GM12878 (cell line): ENCODE measurements at regions not wholly inside any gene's neighbourhood (a gene's known extent, or its start where the extent isn't known, plus 50 kb on each side); places are given as distances from the start of the nearest gene placed in this dataset.

Source experiments
- ATAC-seq: fragments of 200-7000 bp; cut with Tn5 transposase; 3 replicates; pipeline ENCODE4 v1.9.1; 2020; ENCODE audit warnings: mild to moderate bottlenecking, moderate library complexity
- BruUV-seq: library from RNA; stranded (reverse); fragments of 400-500 nt; replicated peaks from 2 replicates; lab custom pipeline; 2021; lab: Mats Ljungman, UMichigan
- CTCF ChIA-PET: fragments of 300-600 bp; sonication (Branson Sonifier 250); formaldehyde crosslinking; extraction: SDS; loops from one replicate; lab custom pipeline; 2021; ENCODE audit warnings: inconsistent platforms; lab: Yijun Ruan, JAX
- POLR2A ChIA-PET: fragments of 350-600 bp; formaldehyde crosslinking; extraction: SDS; loops from one replicate; lab custom pipeline; 2021; ENCODE audit warnings: inconsistent platforms; lab: Charles Lee
- RAD21 ChIA-PET: fragments of 300-600 bp; sonication (Branson Sonifier 250); formaldehyde crosslinking; loops from one replicate; lab custom pipeline; 2023; ENCODE audit warnings: antibody characterized with exemption; ENCODE audit not compliant: unreplicated experiment; lab: Charles Lee
- SMC1A ChIA-PET: fragments of 300-600 bp; sonication (Branson Sonifier 250); formaldehyde crosslinking; loops from one replicate; lab custom pipeline; 2023; ENCODE audit not compliant: unreplicated experiment, uncharacterized antibody; lab: Charles Lee
- DNase-seq: peaks from one replicate; pipeline ENCODE4 v3.0.0-alpha.2; 2011; ENCODE audit warnings: low read depth, low spot score
- FAIRE-seq: peaks from 3 replicates; lab custom pipeline; 2011; peaks lifted over from hg19 to GRCh38; lab: Jason Lieb, UNC
- H2AFZ ChIP-seq: 2 replicates; pipeline ENCODE4 v1.6.0; 2011; ENCODE audit warnings: low read depth, low read length, control low read depth; ENCODE audit not compliant: control insufficient read depth
- H3K27ac ChIP-seq: 2 replicates; pipeline ENCODE4 v1.5.1; 2011; ENCODE audit warnings: control low read depth; ENCODE audit not compliant: control insufficient read depth, insufficient read depth
- H3K27me3 ChIP-seq, 2 experiments: replicated peaks in 1 of 2; 2 replicates each; pipeline versions ENCODE4 v1.6.0 to v1.6.1; 2011; ENCODE audit warnings: low read length in 1 of 2; ENCODE audit not compliant: control insufficient read depth in 2 of 2, insufficient read depth in 2 of 2
- H3K36me3 ChIP-seq, 2 experiments: 2 replicates each; pipeline ENCODE4 v1.5.1; 2011; ENCODE audit warnings: low read length in 1 of 2; ENCODE audit not compliant: control insufficient read depth in 2 of 2, insufficient read depth in 2 of 2
- H3K4me1 ChIP-seq: 2 replicates; pipeline ENCODE4 v1.6.1; 2011; ENCODE audit warnings: mild to moderate bottlenecking, low read length, moderate library complexity, mixed read lengths; ENCODE audit not compliant: control insufficient read depth, insufficient read depth
- H3K4me2 ChIP-seq: 2 replicates; pipeline ENCODE4 v1.6.0; 2011; ENCODE audit warnings: control low read depth; ENCODE audit not compliant: control insufficient read depth, insufficient read depth
- H3K4me3 ChIP-seq: fragments of 200-600 bp; sonication (generic); 2 replicates; pipeline ENCODE4 v1.5.1; 2016
- H3K79me2 ChIP-seq: 2 replicates; pipeline ENCODE4 v1.6.0; 2011; ENCODE audit warnings: low read length; ENCODE audit not compliant: control insufficient read depth, insufficient read depth
- H3K9ac ChIP-seq: 2 replicates; pipeline ENCODE4 v1.8.0; 2011; ENCODE audit warnings: low read length, control low read depth, mixed read lengths; ENCODE audit not compliant: control insufficient read depth, insufficient read depth
- H3K9me3 ChIP-seq: replicated peaks from 3 replicates; pipeline ENCODE4 v1.5.1; 2011; ENCODE audit warnings: mild to moderate bottlenecking, low read length; ENCODE audit not compliant: control insufficient read depth, insufficient read depth
- H4K20me1 ChIP-seq: 2 replicates; pipeline ENCODE4 v1.6.0; 2011; ENCODE audit not compliant: control insufficient read depth, insufficient read depth
- ATF7 ChIP-seq: fragments of 450-650 bp; IDR thresholded peaks from 2 replicates; pipeline ENCODE4 v1.6.1; 2016; ENCODE audit warnings: low read depth, mild to moderate bottlenecking
- GATAD2B ChIP-seq: fragments of 450-650 bp; conservative IDR thresholded peaks from 2 replicates; pipeline ENCODE4 v1.6.1; 2017; ENCODE audit warnings: low read depth, mild to moderate bottlenecking, moderate library complexity
- HCFC1 ChIP-seq: fragments of 150-350 bp; IDR thresholded peaks from 2 replicates; pipeline ENCODE4 v1.6.1; 2014; ENCODE audit warnings: low read length
- HDGF ChIP-seq: fragments of 450-650 bp; IDR thresholded peaks from 2 replicates; pipeline ENCODE4 v1.6.1; 2016; ENCODE audit warnings: antibody characterized with exemption
- KAT2A ChIP-seq: conservative IDR thresholded peaks from 2 replicates; pipeline ENCODE4 v1.6.1; 2011; ENCODE audit warnings: low read depth, low read length; ENCODE audit not compliant: control insufficient read depth
- NBN ChIP-seq: fragments of 450-650 bp; IDR thresholded peaks from 2 replicates; pipeline ENCODE4 v1.6.1; 2016
- NFYA ChIP-seq: IDR thresholded peaks from 2 replicates; pipeline ENCODE4 v1.6.1; 2011; ENCODE audit warnings: low read depth, mild to moderate bottlenecking, low read length, improper control_type of control experiment, borderline replicate concordance
- NFYB ChIP-seq: IDR thresholded peaks from 2 replicates; pipeline ENCODE4 v1.6.1; 2011; ENCODE audit warnings: low read depth, mild to moderate bottlenecking, low read length, improper control_type of control experiment, moderate library complexity; ENCODE audit not compliant: insufficient read depth
- NR2C2 ChIP-seq: IDR thresholded peaks from 2 replicates; pipeline ENCODE4 v1.6.1; 2011; ENCODE audit warnings: borderline replicate concordance, low read depth; ENCODE audit not compliant: control insufficient read depth, insufficient read length
- SIX5 ChIP-seq: IDR thresholded peaks from 2 replicates; pipeline ENCODE4 v1.6.1; 2011; ENCODE audit warnings: mild to moderate bottlenecking, low read depth, low read length, moderate library complexity; ENCODE audit not compliant: severe bottlenecking
- TARDBP ChIP-seq: IDR thresholded peaks from 2 replicates; pipeline ENCODE4 v1.6.1; 2016; ENCODE audit warnings: borderline replicate concordance
- ZNF622 ChIP-seq: fragments of 450-650 bp; IDR thresholded peaks from 2 replicates; pipeline ENCODE4 v1.6.1; 2017; ENCODE audit warnings: mild to moderate bottlenecking, inconsistent platforms
- WGBS: methylation state at CpG from one replicate; pipeline ENCODE4 v1.1.6; 2016; ENCODE audit warnings: low lambda C conversion rate; ENCODE audit not compliant: insufficient replicate concordance, insufficient coverage; ENCODE audit errors: missing lambda C conversion rate; 5-methylcytosine and 5-hydroxymethylcytosine counted together
- in situ Hi-C: fragments of 300-500 bp; cut with MboI; formaldehyde crosslinking; loops from 9 replicates; pipeline ENCODE4 v1.14.3; 2018; ENCODE audit warnings: mixed read lengths
- intact Hi-C: fragments of 100-400 bp; cut with micrococcal nuclease; formaldehyde crosslinking; loops from one replicate; pipeline ENCODE4 v1.14.2; 2022; ENCODE audit not compliant: unreplicated experiment
- TF ChIP-seq, protein P1 (sequence below): IDR thresholded peaks from 2 replicates; pipeline ENCODE4 v1.6.1; 2011; ENCODE audit warnings: low read depth, mild to moderate bottlenecking, low read length, moderate library complexity, borderline replicate concordance; ENCODE audit errors: extremely low read depth

DNA sequence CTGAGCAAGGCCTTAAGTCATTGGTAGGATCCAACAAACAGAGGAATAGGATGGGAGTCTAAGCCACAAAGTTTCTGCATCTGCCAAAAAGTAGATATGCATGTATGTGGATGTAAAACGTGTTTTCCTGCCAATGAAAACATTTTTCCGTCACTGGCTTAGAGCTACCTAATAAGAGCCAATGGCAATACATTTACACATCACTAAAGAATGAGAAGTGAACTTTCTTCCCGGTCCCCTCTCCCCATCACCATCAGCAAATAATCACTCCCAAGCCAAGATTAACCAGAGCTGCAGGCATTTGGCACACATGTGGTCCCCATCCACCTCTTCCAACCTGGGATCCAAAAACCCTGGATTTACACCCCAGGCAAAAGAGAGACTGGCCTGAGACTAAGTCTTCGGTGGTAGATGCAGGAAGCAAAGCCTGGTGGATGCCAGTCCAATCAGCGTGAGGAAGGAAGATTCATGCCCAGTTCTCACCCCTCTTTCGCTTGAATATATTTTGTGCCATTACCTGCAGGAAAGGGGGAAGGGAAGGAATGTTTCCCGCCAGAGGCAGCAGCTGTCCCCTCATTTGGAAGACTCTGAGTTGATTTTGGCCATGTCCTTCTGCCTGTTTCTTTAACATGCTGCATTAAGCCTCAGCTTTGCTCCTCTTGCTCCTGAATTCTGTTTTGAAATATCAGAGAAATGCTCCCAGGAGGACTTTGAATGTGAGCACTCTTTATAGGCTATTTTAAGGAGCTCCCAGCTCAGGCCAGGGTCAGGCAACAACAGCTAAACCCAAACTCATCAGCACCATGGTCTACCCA is 131.4 kb downstream of the CHIC2 start (continued):
- TF ChIP-seq SIX5 (no peak), NFYA (no peak), NBN (no peak), HCFC1 (no peak), TARDBP (no peak), ZNF622 (no peak), GATAD2B (no peak), HDGF (no peak), NR2C2 (no peak), NFYB (no peak)
- TF ChIP-seq, protein P1, sequence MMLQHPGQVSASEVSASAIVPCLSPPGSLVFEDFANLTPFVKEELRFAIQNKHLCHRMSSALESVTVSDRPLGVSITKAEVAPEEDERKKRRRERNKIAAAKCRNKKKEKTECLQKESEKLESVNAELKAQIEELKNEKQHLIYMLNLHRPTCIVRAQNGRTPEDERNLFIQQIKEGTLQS = no peak

DNA sequence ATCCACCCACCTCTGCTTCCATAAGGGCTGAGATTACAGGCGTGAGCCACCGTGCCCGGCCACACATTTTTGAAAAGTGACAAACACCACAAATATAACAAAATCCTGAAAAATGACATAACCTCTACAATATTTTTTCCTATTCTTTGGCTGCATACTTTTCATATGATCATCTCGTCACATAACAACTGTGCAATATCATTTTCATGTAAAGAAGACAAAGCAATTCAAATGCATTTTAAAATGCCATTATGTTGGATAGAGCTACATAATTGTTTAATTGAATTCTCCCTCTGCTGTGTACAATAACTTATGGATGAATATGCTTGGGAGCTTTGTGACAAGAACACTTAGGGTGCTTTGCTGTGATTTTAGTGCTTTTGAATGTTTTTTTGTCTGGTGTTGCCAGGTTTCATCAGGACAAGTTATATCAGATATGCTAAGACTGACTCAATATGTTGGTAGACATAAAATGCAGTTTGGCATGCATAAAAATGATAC is 132.9 kb downstream of the CHIC2 start:
- CTCF ChIA-PET = interaction anchor here (0.5 to 9.6 kb wide), 13 partner anchors 13 to 836 kb away, joined by 3 to 130 read pairs (median 3); no protein-coding TSS in a partner anchor

More for the DNA sequence above, 132.9 kb downstream of the CHIC2 start:
- no peak overlapping the region for H3K4me2 ChIP-seq
- POLR2A ChIA-PET = interaction anchor here (1.2 kb wide), 1 partner anchor 148 kb away, joined by 4 read pairs; no protein-coding TSS in a partner anchor
- no peak overlapping the region for H2AFZ ChIP-seq
- DNase-seq (no peak), ATAC-seq (no peak), FAIRE-seq (no peak)
- intact Hi-C loops = no loop called here
- no peak overlapping the region for H3K9ac ChIP-seq
- H3K36me3 ChIP-seq = no peaks in the 10 kb centered on the region
- SMC1A ChIA-PET = interaction anchor here (1.0 to 6.9 kb wide), 5 partner anchors 23 to 302 kb away, joined by 3 to 63 read pairs (median 5); no protein-coding TSS in a partner anchor
- H3K27ac ChIP-seq = no peak overlapping the region
- H3K79me2 ChIP-seq = no peaks in the 10 kb centered on the region
- no peaks in the 10 kb centered on the region for H3K9me3 ChIP-seq
- H3K27me3 ChIP-seq = no peaks in the 10 kb centered on the region; a peak in 1 of 4 replicates
- H3K4me1 ChIP-seq = no peaks in the 10 kb centered on the region
- in situ Hi-C loops = no loop called here
- TF ChIP-seq KAT2A = no peak
- TF ChIP-seq NR2C2 = no peak
- TF ChIP-seq ATF7 = no peak
- TF ChIP-seq, protein P1 = no peak
- no peaks in the 10 kb centered on the region for H4K20me1 ChIP-seq
- WGBS = 58% methylated on average over 4 of the region's 4 CpGs
- RAD21 ChIA-PET = interaction anchor here (1.8 to 3.2 kb wide), 2 partner anchors 288 to 302 kb away, joined by 4 to 29 read pairs; no protein-coding TSS in a partner anchor
- no TSS peak for BruUV-seq
- H3K4me3 ChIP-seq = no peak overlapping the region
